HL-60 (cell line): ENCODE measurements at regions not wholly inside any gene's neighbourhood (a gene's known extent, or its start where the extent isn't known, plus 50 kb on each side); places are given as distances from the start of the nearest gene placed in this dataset.

Source experiments
- CTCF ChIP-seq: IDR thresholded peaks from one replicate; pipeline ENCODE4 v1.5.1; 2011; ENCODE audit warnings: low read length, control low read depth, inconsistent platforms; ENCODE audit not compliant: insufficient read depth
- GABPA ChIP-seq: IDR thresholded peaks from 2 replicates; pipeline ENCODE4 v1.6.1; 2012; ENCODE audit warnings: low read depth
- POLR2AphosphoS5 ChIP-seq: IDR thresholded peaks from 2 replicates; pipeline ENCODE4 v1.6.1; 2012; ENCODE audit warnings: low read depth
- REST ChIP-seq: IDR thresholded peaks from 2 replicates; pipeline ENCODE4 v1.6.1; 2012; ENCODE audit warnings: low read depth; ENCODE audit not compliant: insufficient replicate concordance
- SPI1 ChIP-seq: IDR thresholded peaks from 2 replicates; pipeline ENCODE4 v1.6.1; 2012; ENCODE audit warnings: low read depth, mild to moderate bottlenecking, borderline replicate concordance

GRCh38 chr13:65937251-65937650 is 1292.9 kb downstream of the PCDH9 start:
- TF ChIP-seq CTCF (no peak), POLR2AphosphoS5 (no peak), REST (no peak), SPI1 (no peak), GABPA (no peak)
